ENCODE measurements at regions not wholly inside any gene's neighbourhood (a gene's known extent, or its start where the extent isn't known, plus 50 kb on each side); places are given as distances from the start of the nearest gene placed in this dataset.
"Not testable (repeated sequence)": the region's sequence is repeated elsewhere in the genome, so short reads cannot be mapped to it uniquely, and the experiment has no call there.

DNA sequence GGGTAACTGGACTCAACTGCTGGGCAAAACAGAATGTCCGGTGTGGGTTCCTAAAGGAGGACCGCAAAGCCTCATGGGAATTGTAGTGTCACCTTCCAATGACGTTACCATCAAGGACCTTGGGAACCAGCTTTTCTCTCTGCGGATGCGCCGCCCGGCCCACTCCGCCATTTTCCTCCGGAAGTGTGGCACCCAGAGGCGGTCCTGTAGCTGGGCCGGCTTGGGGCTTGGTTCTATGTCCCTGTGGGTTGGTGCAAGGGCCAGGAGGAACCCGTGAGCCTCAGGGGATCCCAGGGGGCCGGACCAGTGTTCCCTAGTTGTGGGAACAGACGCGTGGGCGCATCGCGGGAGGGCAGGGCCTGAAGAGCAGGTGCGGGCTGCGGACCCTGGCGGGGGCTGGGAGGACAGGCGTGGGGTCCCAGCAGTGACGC lies 175.1 kb downstream of the CWH43 start:
- not testable (repeated sequence) for ATAC-seq (ENCODE audit: low read depth in 2 of 2); DNase-seq; H3K4me1 Mint-ChIP-seq; H3K27ac Mint-ChIP-seq; H3K4me3 Mint-ChIP-seq; H3K36me3 Mint-ChIP-seq; H3K27me3 Mint-ChIP-seq
- H3K9me3 Mint-ChIP-seq: peaks cover 3 to 22% (median 20%) of the 10 kb centered on the region in 7 donors

DNA sequence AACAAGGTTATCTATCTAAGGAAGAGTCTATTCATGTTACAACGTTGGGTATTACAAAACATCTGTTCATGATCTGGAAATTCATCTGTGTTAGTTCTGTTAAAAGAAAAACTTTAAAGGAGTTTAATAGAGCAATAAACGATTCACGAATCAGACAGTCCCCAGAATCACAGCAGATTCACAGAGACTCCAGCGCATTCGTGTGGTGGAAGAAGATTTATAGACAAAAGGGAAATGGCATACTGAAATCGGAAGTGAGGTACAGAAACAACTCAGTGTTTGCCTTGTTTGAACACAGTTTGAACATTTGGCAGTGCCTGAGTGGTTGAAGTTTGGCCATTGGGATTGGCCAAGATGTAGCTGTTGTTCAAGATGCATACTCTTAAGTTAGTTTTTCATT lies 178.8 kb downstream of the CWH43 start:
- not testable (repeated sequence) for DNase-seq; H3K27me3 Mint-ChIP-seq; H3K4me1 Mint-ChIP-seq; H3K4me3 Mint-ChIP-seq; H3K36me3 Mint-ChIP-seq; H3K27ac Mint-ChIP-seq; ATAC-seq (ENCODE audit: low read depth in 2 of 2); H3K9me3 Mint-ChIP-seq

DNA sequence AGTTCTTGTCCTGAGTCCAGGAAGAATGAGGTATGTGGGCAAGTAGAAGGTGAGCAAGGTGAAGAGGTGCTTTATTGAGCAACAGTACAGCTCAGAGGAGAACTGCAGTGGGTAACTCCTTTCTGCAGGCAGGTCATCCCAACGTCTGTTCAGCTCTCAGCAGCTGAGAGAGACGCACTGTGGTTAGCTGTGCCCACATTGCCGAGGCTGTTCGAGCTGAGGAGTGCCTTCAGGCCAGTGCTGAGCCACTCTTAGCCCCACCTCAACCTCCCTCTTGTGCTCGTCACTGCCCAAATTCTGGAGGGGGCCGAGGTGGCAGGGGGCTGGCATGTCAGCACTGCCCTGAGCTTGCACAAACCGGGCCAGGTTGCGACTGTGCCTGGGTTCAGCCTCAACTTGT lies 191.8 kb downstream of the CWH43 start:
- not testable (repeated sequence) for H3K9me3 Mint-ChIP-seq; ATAC-seq (ENCODE audit: low read depth in 2 of 2); H3K27ac Mint-ChIP-seq; H3K27me3 Mint-ChIP-seq; H3K4me3 Mint-ChIP-seq; H3K36me3 Mint-ChIP-seq; DNase-seq; H3K4me1 Mint-ChIP-seq

DNA sequence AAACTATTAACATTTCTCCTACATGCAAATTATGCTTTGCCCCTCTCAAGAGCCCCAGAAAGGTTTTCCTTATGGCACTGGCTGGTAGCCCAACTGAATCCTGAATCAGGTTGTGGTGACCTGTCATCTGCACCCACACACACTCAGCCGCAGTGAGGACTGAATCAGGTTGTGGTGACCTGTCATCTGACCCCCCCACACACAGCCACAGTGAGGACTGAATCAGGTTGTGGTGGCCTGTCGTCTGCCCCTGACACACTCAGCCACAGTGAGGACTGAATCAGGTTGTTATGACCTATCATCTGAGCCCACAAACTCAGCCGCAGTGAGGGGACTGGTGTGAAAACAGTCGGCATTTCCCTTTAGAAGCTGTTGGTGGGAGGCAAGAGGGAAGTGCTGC lies 195.0 kb downstream of the CWH43 start:
- not testable (repeated sequence) for ATAC-seq (ENCODE audit: low read depth in 2 of 2); H3K36me3 Mint-ChIP-seq; H3K27me3 Mint-ChIP-seq; H3K4me3 Mint-ChIP-seq; H3K4me1 Mint-ChIP-seq; H3K27ac Mint-ChIP-seq; H3K9me3 Mint-ChIP-seq; DNase-seq

DNA sequence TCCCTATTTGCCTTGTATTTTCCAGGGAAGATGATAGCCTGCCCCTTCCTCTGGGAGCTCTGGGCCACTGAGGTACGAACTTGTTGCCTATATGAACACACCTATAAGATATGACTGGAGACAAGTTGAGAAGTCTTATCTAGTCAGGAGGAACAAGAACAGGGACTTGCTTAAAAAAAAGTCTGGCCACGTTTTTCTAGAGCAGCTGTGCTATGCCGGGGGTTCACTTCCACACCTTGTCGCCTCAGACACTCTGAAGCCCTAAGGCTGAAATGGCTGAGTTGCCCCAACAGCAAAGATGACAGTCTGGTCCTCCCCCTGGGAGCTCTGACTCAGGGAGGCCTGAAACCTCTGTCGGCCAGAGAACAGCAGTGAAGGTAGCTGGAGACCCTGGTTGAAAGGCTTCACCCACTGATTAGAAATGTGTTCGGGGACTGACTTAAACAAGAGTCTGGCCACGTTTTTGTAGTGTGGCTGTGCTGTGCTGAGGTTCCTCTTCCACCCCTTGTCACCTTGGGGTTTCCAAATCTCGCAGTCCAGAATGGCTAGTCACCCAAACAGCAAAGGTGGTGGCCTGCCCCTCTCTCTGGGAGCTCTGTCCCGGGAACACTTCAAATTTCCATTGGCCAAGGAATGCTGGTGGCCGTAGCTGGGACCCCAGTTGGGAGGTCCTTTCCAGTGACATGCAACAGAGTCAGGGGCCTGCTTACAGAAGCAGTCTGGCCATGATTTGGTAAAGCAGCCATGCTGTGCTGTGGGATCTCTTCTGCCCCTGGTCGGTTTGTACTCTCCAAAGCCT lies 225.5 kb downstream of the CWH43 start:
- not testable (repeated sequence) for ATAC-seq (ENCODE audit: low read depth in 2 of 2); DNase-seq; H3K4me1 Mint-ChIP-seq; H3K36me3 Mint-ChIP-seq; H3K27ac Mint-ChIP-seq; H3K27me3 Mint-ChIP-seq; H3K4me3 Mint-ChIP-seq
- peaks cover 6 to 31% (median 10%) of the 10 kb centered on the region in 7 donors for H3K9me3 Mint-ChIP-seq

DNA sequence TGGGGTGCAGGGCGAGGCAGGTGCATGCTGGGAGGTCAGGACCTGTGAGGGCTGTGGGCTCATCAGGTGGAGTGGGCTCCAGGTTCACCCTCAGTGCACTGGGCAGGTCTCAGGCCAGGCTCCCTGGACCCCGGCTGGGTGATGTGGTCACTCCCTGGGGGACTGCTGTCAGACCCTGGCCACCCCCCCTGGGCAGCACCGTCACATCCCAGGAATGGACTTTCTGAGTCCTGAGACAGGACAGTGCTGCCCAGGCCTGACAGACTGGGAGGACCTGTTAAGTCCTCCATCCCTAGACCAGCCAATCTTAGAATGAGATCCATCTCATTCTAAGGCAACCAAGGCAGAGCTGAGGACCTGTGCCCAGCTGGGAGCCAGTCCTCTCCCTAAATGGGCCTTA lies 227.2 kb downstream of the CWH43 start:
- Mint-ChIP-seq H3K4me3 (peak overlapping the region in 1 of 8 donors; percentile 25), H3K9me3 (peaks cover 8 to 39% (median 10%) of the 10 kb centered on the region in 7 donors)
- not testable (repeated sequence) for H3K4me1 Mint-ChIP-seq; H3K27me3 Mint-ChIP-seq; ATAC-seq (ENCODE audit: low read depth in 2 of 2); H3K36me3 Mint-ChIP-seq; DNase-seq; H3K27ac Mint-ChIP-seq

DNA sequence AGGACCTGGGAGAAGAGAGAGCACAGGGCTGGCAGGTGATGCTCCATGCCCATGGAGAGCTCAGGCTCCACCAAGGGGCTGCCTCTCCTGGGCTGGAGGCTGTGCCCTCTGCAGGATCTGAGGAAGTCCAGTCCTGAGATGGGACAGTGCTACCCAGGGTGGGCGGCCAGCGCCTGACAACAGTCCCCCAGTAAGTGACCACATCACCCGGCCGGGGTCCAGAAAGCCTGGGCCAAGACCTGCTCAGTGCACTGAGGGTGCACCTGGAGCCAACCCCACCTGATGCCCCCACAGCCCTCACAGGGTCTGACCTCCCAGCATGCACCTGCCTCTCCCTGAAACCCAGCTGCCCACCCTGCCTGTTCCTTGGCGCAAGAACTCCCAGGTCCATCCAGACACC lies 227.7 kb downstream of the CWH43 start:
- not testable (repeated sequence) for H3K4me3 Mint-ChIP-seq; H3K27me3 Mint-ChIP-seq; H3K36me3 Mint-ChIP-seq; DNase-seq; H3K4me1 Mint-ChIP-seq; H3K27ac Mint-ChIP-seq; ATAC-seq (ENCODE audit: low read depth in 2 of 2)
- peaks cover 7 to 39% (median 10%) of the 10 kb centered on the region in 7 donors for H3K9me3 Mint-ChIP-seq

DNA sequence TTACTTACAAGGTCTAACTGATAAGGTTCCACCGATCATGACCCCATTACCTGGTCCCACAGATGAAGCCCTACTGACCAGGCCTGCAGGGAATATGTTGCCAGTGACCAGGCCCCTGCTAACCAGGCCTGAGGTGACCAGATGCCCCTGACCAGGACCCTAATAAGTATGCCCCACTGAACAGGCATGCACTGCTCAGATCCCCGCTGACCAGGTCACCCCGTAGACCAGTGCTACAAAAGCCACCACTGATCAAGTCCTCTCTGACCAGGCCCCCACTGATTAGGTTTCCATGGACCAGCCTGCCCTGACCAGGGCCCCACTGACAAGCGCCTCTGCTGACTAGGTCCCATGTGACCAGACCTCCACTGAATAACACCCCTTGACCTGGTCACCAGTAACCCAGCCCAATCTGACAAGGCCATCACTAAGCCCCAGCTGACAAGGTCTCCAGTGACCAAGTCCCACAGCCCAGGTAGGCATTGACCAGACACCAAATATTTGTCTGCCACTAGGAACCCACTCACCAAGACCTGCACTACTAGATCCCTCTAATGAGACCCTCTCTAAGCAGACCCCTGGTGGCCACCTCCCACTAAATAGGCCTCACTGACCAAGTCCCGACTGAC lies 228.5 kb downstream of the CWH43 start:
- not testable (repeated sequence) for H3K27ac Mint-ChIP-seq; H3K4me1 Mint-ChIP-seq; H3K4me3 Mint-ChIP-seq; H3K36me3 Mint-ChIP-seq; DNase-seq; ATAC-seq (ENCODE audit: low read depth in 2 of 2); H3K27me3 Mint-ChIP-seq
- H3K9me3 Mint-ChIP-seq: peaks cover 7 to 44% (median 16%) of the 10 kb centered on the region in 7 donors

DNA sequence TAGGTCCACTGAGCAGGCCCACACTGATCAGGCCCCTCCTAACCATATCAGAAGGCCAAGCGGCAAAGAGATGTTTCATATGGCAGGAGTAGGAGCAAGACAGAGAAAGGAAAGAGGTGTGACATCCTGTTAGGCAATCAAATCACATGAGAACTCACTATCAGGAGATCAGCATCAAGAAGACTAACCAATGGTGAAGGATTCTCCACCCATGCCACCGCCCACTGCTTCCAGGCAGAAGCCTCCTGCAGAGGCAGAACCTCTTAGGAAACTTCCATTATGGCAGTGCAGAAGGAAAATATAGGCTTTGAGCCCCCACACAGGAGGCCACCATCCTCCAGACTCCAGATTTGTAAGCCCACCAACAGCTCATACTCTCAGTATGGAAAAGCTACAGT lies 229.0 kb downstream of the CWH43 start:
- not testable (repeated sequence) for H3K27me3 Mint-ChIP-seq; ATAC-seq (ENCODE audit: low read depth in 2 of 2); H3K36me3 Mint-ChIP-seq; DNase-seq; H3K4me3 Mint-ChIP-seq; H3K4me1 Mint-ChIP-seq; H3K27ac Mint-ChIP-seq
- H3K9me3 Mint-ChIP-seq: peaks cover 7 to 44% (median 16%) of the 10 kb centered on the region in 7 donors

DNA sequence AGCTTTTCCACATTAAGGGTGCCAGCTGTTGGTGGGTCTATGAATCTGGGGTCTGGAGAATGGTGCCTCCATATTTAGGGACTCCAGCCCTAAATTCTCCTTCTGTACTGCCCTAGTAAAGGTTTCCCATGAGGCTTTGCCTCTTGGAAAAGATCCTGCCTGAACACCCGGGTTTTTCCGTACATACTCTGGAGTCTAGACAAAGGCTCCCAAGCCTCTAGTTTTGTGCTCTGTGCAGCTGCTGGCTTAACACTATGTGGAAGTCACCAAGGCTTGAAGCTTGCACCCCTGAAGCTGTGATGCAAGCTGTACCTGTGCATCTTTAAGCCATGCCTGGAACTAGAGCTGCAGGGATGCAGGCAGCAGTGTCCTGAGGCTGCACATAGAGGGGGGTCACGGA lies 230.5 kb downstream of the CWH43 start:
- not testable (repeated sequence) for DNase-seq

DNA sequence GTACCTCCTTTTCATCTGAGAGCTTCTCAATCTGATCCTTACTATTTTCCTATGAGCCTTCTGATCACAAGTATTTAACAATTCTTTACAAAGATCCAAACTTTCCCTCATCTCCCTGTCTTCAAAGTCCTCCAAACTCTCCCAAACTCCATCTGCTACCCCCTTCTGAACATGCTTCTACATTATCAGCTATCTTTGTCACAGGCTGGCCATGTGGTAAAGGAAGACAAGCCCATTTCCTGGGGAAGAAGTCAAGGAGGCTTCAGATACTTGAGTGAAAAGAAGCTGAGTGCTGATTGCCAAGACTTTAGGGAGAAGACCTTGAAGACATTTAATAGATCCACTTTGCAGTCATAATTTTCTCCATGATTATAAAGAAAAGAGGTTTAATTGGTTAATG lies 231.4 kb downstream of the CWH43 start:
- H3K9me3 Mint-ChIP-seq: peaks cover 14 to 52% (median 27%) of the 10 kb centered on the region in 7 donors
- H3K27ac Mint-ChIP-seq: no peak overlapping the region
- ATAC-seq (ENCODE audit: low read depth in 2 of 2) (no peak), DNase-seq (no peak)
- H3K27me3 Mint-ChIP-seq: no peaks in the 10 kb centered on the region
- H3K36me3 Mint-ChIP-seq: peaks cover 0 to 13% of the 10 kb centered on the region in 2 donors
- H3K4me3 Mint-ChIP-seq: no peak overlapping the region
- H3K4me1 Mint-ChIP-seq: no peaks in the 10 kb centered on the region

More for the DNA sequence above, 230.5 kb downstream of the CWH43 start:
- not testable (repeated sequence) for H3K27ac Mint-ChIP-seq; H3K36me3 Mint-ChIP-seq; H3K4me1 Mint-ChIP-seq; H3K4me3 Mint-ChIP-seq; H3K27me3 Mint-ChIP-seq; ATAC-seq (ENCODE audit: low read depth in 2 of 2)
- H3K9me3 Mint-ChIP-seq: peaks cover 11 to 51% (median 20%) of the 10 kb centered on the region in 7 donors

DNA sequence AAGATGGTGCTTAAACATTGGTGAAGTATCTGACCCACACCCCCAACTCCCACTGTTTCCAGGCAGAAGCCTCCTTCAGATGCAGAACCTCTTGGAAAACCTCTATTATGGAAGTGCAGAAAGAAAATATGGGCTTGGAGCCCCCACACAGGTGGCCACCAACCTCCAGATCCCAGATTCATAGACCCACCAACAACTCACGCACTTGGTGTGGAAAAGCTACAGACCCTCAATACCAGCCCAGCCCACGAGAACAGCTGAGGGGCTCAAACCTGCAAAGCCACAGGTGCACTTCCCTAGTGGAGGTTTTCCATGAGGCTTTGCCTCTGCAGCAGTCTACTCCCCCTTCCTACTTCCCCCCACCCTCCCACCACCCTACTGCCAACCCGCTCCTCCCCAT lies 232.0 kb downstream of the CWH43 start:
- not testable (repeated sequence) for H3K4me3 Mint-ChIP-seq; ATAC-seq (ENCODE audit: low read depth in 2 of 2); DNase-seq; H3K27ac Mint-ChIP-seq; H3K27me3 Mint-ChIP-seq; H3K4me1 Mint-ChIP-seq
- H3K9me3 Mint-ChIP-seq: peaks cover 14 to 54% (median 29%) of the 10 kb centered on the region in 7 donors
- peaks cover 0 to 17% of the 10 kb centered on the region in 2 donors for H3K36me3 Mint-ChIP-seq

DNA sequence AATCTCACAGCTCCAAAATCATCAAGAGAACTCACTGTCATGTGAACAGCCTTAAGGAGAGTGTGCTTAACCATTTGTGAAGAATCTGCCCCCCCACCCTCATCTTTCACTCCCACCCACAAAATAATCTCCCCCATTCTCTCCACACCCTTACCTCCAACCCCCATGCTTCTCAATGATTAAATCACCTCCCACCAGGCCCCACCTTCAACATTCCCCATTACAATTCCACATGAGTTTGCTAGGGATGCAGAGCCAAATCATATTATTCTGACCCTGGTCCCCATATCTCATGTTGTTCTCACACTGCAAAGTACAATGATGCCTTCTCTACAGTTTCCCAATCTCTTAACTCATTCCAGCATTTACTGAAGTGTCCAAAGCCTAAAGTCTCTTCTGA lies 232.9 kb downstream of the CWH43 start:
- not testable (repeated sequence) for H3K27me3 Mint-ChIP-seq; H3K27ac Mint-ChIP-seq; H3K4me1 Mint-ChIP-seq; H3K4me3 Mint-ChIP-seq; DNase-seq; ATAC-seq (ENCODE audit: low read depth in 2 of 2)
- peaks cover 14 to 56% (median 30%) of the 10 kb centered on the region in 7 donors for H3K9me3 Mint-ChIP-seq
- peaks cover 0 to 17% of the 10 kb centered on the region in 2 donors for H3K36me3 Mint-ChIP-seq
